GM12891 (cell line): ENCODE measurements at regions not wholly inside any gene's neighbourhood (a gene's known extent, or its start where the extent isn't known, plus 50 kb on each side); places are given as distances from the start of the nearest gene placed in this dataset.

Experiments used
- POLR2A ChIP-seq: IDR thresholded peaks from 2 replicates; pipeline ENCODE4 v1.6.1; 2011; ENCODE audit warnings: low read depth, low read length, control low read depth
- POLR2AphosphoS5 ChIP-seq: IDR thresholded peaks from 2 replicates; pipeline ENCODE4 v1.6.1; 2011; ENCODE audit warnings: low read depth, low read length, control low read depth
- POU2F2 ChIP-seq: IDR thresholded peaks from 2 replicates; pipeline ENCODE4 v1.6.1; 2011; ENCODE audit warnings: low read depth, mild to moderate bottlenecking, control low read depth, low read length, moderate library complexity

DNA sequence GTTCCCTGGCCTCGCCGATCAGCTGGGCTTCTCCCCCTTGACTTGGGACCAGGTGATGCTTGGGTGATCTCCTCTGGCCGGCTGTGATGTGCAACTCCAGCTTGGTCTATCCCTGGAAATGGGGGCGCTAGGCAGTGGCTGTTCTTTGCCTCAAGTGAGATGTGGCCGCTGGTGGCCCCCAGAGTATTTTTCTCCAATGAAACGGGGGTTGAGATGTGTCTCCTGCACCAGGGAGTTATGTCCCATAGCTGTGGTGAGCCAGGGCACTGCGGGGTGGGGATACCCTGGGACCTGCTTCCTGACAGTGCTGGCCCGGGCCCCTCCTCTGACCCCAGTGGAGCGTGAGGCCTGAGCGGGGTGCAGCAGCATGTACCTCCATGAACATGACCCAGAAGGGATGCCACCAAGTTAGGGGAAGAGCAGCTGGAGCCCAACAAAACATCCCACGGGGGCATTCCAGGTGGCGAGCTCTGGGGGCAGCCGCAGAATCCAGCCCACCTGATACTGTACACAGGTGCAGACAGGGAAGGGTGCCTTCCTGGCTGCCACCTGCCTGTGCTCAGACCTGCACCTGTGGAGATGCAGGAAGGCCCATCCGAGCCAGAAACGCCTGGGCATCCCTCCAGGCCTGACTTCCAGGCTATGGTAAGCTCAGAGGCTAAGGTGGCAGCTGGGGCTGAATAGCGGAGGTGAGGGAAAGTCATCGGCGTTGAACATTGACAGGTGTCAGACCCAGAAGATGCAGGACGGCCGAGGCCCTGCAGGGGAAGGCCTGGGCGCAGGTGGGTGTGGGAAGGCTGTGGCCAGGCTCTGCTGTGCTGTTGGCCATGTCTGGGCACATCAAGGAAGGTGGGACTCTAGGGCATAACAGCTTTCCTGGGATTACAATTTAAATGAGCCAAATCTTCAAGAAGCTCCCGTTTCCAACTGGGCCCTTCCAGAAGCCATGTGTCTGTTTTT lies 97.3 kb downstream of the CTTN start:
- no peak for TF ChIP-seq POLR2A
- no peak for TF ChIP-seq POLR2AphosphoS5
- no peak for TF ChIP-seq POU2F2
